ENCODE measurements at regions not wholly inside any gene's neighbourhood (a gene's known extent, or its start where the extent isn't known, plus 50 kb on each side); places are given as distances from the start of the nearest gene placed in this dataset.

DNA sequence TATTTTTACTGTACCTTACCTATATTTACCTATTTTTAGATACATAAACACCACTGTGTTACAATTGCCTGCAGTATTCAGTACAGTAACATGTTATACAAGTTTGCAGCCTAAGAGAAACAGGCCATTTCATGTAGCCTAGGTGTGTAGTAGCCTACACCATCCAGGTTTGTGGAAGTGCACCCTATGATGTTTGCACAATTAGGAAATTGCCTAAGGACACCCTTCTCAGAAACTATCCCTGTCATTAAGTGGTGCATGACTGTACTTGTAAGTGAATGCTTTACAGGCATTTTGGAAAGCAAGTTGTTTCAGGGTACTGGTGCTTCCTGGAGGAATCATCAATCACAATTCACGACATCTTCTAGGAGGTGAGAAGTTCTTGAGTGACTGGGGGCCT is 991.8 kb upstream of the SLIT2 start:
- intact Hi-C loops (cut with DNase I), result no loop called here
- DNase-seq (ENCODE audit: low spot score in 2 of 2), result no peak
- Histone ChIP-seq H3K36me3 (no peaks in the 10 kb centered on the region), H3K4me1 (no peaks in the 10 kb centered on the region), H3K4me3 (no peak overlapping the region), H3K27me3 (no peaks in the 10 kb centered on the region), H3K27ac (no peak overlapping the region), H3K9me3 (peaks cover 0 to 3% of the 10 kb centered on the region in 2 donors)
- TF ChIP-seq, protein P1, sequence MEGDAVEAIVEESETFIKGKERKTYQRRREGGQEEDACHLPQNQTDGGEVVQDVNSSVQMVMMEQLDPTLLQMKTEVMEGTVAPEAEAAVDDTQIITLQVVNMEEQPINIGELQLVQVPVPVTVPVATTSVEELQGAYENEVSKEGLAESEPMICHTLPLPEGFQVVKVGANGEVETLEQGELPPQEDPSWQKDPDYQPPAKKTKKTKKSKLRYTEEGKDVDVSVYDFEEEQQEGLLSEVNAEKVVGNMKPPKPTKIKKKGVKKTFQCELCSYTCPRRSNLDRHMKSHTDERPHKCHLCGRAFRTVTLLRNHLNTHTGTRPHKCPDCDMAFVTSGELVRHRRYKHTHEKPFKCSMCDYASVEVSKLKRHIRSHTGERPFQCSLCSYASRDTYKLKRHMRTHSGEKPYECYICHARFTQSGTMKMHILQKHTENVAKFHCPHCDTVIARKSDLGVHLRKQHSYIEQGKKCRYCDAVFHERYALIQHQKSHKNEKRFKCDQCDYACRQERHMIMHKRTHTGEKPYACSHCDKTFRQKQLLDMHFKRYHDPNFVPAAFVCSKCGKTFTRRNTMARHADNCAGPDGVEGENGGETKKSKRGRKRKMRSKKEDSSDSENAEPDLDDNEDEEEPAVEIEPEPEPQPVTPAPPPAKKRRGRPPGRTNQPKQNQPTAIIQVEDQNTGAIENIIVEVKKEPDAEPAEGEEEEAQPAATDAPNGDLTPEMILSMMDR (IDR thresholded peaks at IDR 0.05), result no peak

DNA sequence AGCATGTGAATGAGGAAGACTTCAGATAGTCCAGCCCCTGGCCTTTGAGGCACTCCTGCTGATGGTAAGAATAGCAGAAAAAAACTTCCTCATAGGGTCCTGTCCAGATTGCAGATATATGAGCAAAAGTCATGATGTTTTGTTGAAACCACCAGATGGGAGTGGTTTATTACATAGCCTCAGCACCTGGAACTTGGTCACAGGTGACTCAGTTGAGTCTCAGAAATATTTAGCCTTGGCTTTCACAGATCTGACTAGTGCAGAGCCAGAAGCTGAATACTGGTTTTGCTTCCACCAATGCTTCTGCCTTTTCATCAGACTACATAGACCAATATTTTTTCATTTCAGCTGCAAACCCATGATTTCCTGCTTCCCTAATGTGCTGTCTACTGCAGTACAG is 994.9 kb upstream of the SLIT2 start:
- no peak for DNase-seq (ENCODE audit: low spot score in 2 of 2)
- Histone ChIP-seq H3K27me3 (no peaks in the 10 kb centered on the region), H3K4me1 (no peaks in the 10 kb centered on the region), H3K27ac (no peak overlapping the region), H3K36me3 (no peaks in the 10 kb centered on the region), H3K4me3 (no peak overlapping the region), H3K9me3 (peaks cover 0 to 3% of the 10 kb centered on the region in 2 donors)
- intact Hi-C loops (cut with DNase I), result no loop called here
- TF ChIP-seq, protein P1 (IDR thresholded peaks at IDR 0.05), result no peak

DNA sequence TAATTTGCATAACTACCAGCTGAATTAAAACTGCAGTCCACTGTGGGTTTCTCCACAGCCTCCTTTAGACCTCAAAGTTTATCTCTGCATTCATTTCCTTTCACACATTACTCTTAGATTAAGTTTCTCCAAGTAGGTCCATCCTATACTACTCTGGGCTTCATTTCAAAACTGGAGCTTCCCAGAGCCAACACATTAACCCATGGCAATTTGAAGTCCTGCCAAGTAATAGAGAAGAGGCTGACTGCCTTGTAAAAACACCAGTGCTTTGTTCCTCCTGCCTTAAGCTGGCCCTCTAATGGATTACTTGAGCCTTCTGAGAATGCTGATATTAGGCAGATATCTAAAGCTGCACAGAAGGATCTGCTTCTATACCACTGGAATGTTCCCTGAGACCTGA is 997.2 kb upstream of the SLIT2 start:
- TF ChIP-seq, protein P1 (IDR thresholded peaks at IDR 0.05), result no peak
- H3K27ac ChIP-seq, result no peak overlapping the region
- intact Hi-C loops (cut with DNase I), result no loop called here
- H3K4me1 ChIP-seq, result no peaks in the 10 kb centered on the region
- H3K4me3 ChIP-seq, result no peak overlapping the region
- DNase-seq (ENCODE audit: low spot score in 2 of 2), result no peak
- no peaks in the 10 kb centered on the region for H3K36me3 ChIP-seq
- no peaks in the 10 kb centered on the region for H3K27me3 ChIP-seq
- H3K9me3 ChIP-seq, result peaks cover 0 to 3% of the 10 kb centered on the region in 2 donors

DNA sequence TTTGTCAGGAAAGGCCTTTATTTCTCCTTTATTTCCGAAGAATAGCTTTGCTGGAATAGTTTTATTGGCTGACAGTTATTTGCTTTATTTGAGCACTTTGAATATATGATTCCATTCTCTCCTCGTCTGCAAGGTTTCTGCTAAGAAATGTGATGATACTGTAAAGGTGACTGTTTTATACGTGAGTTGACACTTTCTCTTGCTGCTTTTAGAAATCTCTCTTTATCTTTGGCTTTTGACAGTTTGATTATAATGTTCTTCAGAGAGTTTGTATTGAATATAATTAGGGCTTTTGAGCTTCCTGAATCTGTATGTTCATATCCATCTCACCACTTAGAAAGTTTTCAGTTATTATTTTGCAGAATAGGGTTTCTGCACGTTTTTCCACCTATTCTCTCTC is 1003.7 kb upstream of the SLIT2 start:
- Histone ChIP-seq H3K9me3 (no peaks in the 10 kb centered on the region), H3K4me1 (no peaks in the 10 kb centered on the region), H3K27me3 (no peaks in the 10 kb centered on the region), H3K27ac (no peak overlapping the region), H3K4me3 (no peak overlapping the region), H3K36me3 (no peaks in the 10 kb centered on the region)
- DNase-seq (ENCODE audit: low spot score in 2 of 2), result no peak
- TF ChIP-seq, protein P1 (IDR thresholded peaks at IDR 0.05), result no peak
- intact Hi-C loops (cut with DNase I), result no loop called here

DNA sequence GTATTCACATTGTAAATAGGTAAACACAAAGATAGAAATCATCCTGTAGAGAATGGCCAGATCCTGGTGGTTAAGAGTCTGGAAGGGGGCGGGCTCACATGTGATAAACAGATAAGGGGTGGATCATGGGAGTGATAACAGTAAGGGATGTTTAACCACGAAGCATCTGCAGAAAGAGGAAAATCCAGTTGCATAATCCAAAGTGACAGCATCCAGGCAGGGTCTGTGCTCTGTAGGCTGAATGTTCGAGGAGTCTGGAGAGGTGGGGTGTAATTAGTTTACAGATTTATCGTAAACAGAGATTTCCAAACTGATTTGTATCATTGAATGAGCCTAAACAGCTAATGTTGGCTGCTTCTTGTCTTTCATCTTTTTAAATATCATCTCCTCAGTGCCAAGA is 1009.8 kb upstream of the SLIT2 start:
- H3K4me1 ChIP-seq, result no peaks in the 10 kb centered on the region
- H3K9me3 ChIP-seq, result no peaks in the 10 kb centered on the region
- TF ChIP-seq, protein P1 (IDR thresholded peaks at IDR 0.05), result no peak
- no peak for DNase-seq (ENCODE audit: low spot score in 2 of 2)
- H3K4me3 ChIP-seq, result no peak overlapping the region
- H3K27me3 ChIP-seq, result no peaks in the 10 kb centered on the region
- intact Hi-C loops (cut with DNase I), result no loop called here
- no peak overlapping the region for H3K27ac ChIP-seq
- H3K36me3 ChIP-seq, result no peaks in the 10 kb centered on the region

DNA sequence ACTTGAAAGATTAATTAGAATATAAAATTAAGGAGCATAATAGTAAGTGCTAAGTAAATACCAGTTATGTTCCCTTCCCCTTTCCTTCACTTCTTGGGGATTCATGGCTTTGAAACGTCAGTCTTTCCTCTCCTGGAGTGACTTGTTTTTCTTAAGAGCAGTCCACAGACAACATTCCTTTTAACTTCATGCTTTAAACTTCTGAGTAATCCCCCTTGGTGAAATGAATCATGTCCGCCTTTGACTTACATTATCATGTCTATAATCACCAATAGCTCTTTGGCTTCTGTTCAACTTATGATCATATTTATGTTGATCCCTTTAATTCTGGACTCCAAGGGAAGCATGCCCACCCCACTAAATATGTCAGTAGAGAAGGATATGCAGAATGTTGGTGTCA is 1012.1 kb upstream of the SLIT2 start:
- no peak overlapping the region for H3K4me3 ChIP-seq
- no peak overlapping the region for H3K27ac ChIP-seq
- TF ChIP-seq, protein P1 (IDR thresholded peaks at IDR 0.05), result no peak
- H3K27me3 ChIP-seq, result no peaks in the 10 kb centered on the region
- intact Hi-C loops (cut with DNase I), result no loop called here
- DNase-seq (ENCODE audit: low spot score in 2 of 2), result no peak
- no peaks in the 10 kb centered on the region for H3K4me1 ChIP-seq
- no peaks in the 10 kb centered on the region for H3K9me3 ChIP-seq
- H3K36me3 ChIP-seq, result no peaks in the 10 kb centered on the region

Data from ascending aorta (tissue), 2 donors.